HL-60 (cell line): ENCODE measurements at regions not wholly inside any gene's neighbourhood (a gene's known extent, or its start where the extent isn't known, plus 50 kb on each side); places are given as distances from the start of the nearest gene placed in this dataset.
A peak's percentile ranks its signal among the peaks of the same experiment; 100 is the strongest.

Experiments
- DNase-seq, 2 experiments: peaks; one replicate each; pipeline ENCODE4 v3.0.0-alpha.2; 2010 to 2020; ENCODE audit warnings: low read depth in 1 of 2, low spot score in 1 of 2
- H3K27ac ChIP-seq: fragments of 250-450 bp; sonication (Bioruptor Pico); replicated peaks from 2 replicates; pipeline ENCODE4 v1.5.1; 2020; ENCODE audit warnings: mild to moderate bottlenecking, moderate library complexity
- H3K27me3 ChIP-seq: fragments of 250-450 bp; sonication (Bioruptor Pico); 2 replicates; pipeline ENCODE4 v1.5.1; 2021; ENCODE audit warnings: mild to moderate bottlenecking, moderate library complexity; ENCODE audit not compliant: insufficient read depth, poor library complexity, severe bottlenecking
- H3K4me3 ChIP-seq: replicated peaks from 2 replicates; pipeline ENCODE4 v1.5.1; 2011; ENCODE audit warnings: mild to moderate bottlenecking, control low read depth, low read length; ENCODE audit not compliant: insufficient read depth
- CTCF ChIP-seq: IDR thresholded peaks from one replicate; pipeline ENCODE4 v1.5.1; 2011; ENCODE audit warnings: low read length, control low read depth, inconsistent platforms; ENCODE audit not compliant: insufficient read depth
- GABPA ChIP-seq: IDR thresholded peaks from 2 replicates; pipeline ENCODE4 v1.6.1; 2012; ENCODE audit warnings: low read depth
- POLR2AphosphoS5 ChIP-seq: IDR thresholded peaks from 2 replicates; pipeline ENCODE4 v1.6.1; 2012; ENCODE audit warnings: low read depth
- REST ChIP-seq: IDR thresholded peaks from 2 replicates; pipeline ENCODE4 v1.6.1; 2012; ENCODE audit warnings: low read depth; ENCODE audit not compliant: insufficient replicate concordance
- SPI1 ChIP-seq: IDR thresholded peaks from 2 replicates; pipeline ENCODE4 v1.6.1; 2012; ENCODE audit warnings: low read depth, mild to moderate bottlenecking, borderline replicate concordance

- Histone ChIP-seq H3K27ac (no peak overlapping the region), H3K27me3 (peaks cover 8% of the 10 kb centered on the region), H3K4me3 (no peak overlapping the region)
- DNase-seq = no peak
- TF ChIP-seq CTCF (peak; percentile 6), GABPA (no peak)
These were observed 59.7 kb upstream of the PMAIP1 start for GRCh38 chr18:59839931-59840685.

- TF ChIP-seq CTCF = no peak
- no peak for TF ChIP-seq GABPA
- TF ChIP-seq SPI1 = no peak
- TF ChIP-seq POLR2AphosphoS5 = no peak
- TF ChIP-seq REST = no peak
- H3K4me3 ChIP-seq = no peak overlapping the region
- no peak overlapping the region for H3K27ac ChIP-seq
- H3K27me3 ChIP-seq = peaks cover 8% of the 10 kb centered on the region
- no peak for DNase-seq
These were observed 60.5 kb upstream of the PMAIP1 start for GRCh38 chr18:59839246-59839645.

- peak; percentile 63 to 75 for DNase-seq
- Histone ChIP-seq H3K27me3 (peaks cover 12% of the 10 kb centered on the region), H3K27ac (no peak overlapping the region), H3K4me3 (no peak overlapping the region)
- TF ChIP-seq POLR2AphosphoS5 (no peak), CTCF (peak; percentile 97)
These were observed 62.2 kb upstream of the PMAIP1 start for GRCh38 chr18:59837586-59837985.

- Histone ChIP-seq H3K4me3 (no peak overlapping the region), H3K27ac (no peak overlapping the region), H3K27me3 (peaks cover 12% of the 10 kb centered on the region)
- DNase-seq = no peak
- no peak for TF ChIP-seq CTCF
These were observed 64.0 kb upstream of the PMAIP1 start for GRCh38 chr18:59835605-59836379.
